HG03575 (cell line): ENCODE measurements at regions not wholly inside any gene's neighbourhood (a gene's known extent, or its start where the extent isn't known, plus 50 kb on each side); places are given as distances from the start of the nearest gene placed in this dataset.

Experiments used
- ATAC-seq: cut with Tn5 transposase; IDR thresholded peaks from one replicate; pipeline ENCODE4 v1.9.1; 2021; ENCODE audit not compliant: unreplicated experiment, insufficient number of reproducible peaks, low FRiP score; ENCODE audit errors: extremely low read depth

GRCh38 chr12:28866715-28867503 is 282.2 kb upstream of the FAR2 start:
- ATAC-seq: no peak

DNA sequence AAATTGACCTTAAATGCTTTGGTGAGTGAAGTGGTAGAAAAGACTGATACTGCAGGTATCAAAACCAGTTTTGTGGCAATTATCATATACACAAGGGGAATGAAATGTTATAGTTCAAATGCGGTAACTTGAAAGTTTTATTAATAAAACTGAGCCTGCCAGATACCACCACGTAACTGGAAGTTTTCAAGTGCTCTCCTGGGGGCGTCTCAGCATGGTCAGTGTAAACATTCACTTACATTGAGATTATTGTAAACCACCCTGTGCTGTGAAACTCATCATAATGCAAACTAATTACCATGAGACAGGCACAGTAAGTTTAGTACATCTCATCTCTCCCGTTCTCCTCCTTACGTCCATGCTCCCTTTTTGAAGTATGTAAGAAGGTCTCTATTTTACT is 280.7 kb upstream of the FAR2 start:
- ATAC-seq: no peak

- no peak for ATAC-seq
These were observed 279.9 kb upstream of the FAR2 start for GRCh38 chr12:28869197-28869596.

DNA sequence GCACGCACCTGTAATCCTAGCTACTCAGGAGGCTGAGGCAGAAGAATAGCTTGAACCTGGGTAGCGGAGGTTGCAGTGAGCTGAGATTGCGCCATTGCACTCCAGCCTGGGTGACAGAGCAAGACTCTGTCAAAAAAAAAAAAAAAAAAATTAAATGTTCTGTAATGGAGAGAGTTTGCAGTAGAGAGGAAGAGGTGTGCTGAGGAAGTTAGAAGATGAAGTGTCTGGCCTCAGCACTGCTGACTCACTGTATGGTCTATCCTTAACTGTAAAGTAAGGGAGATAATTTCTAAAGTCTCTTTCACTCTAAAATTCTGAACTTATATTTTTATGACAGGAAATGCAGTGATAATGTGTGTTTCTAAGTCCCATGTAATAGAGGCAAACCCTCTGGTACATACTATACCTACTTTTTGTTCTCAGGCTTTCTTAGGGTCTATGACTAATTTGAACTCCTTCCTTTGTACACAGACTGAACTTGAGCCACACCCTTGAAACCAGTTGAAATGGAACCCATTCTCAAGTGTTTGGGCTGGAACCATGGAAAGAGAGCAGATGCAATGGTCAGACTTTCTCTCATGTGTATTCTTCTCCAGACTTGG is 278.1 kb upstream of the FAR2 start:
- no peak for ATAC-seq

- no peak for ATAC-seq
These were observed 276.3 kb upstream of the FAR2 start for GRCh38 chr12:28872654-28873268.

GRCh38 chr12:28874758-28875157 is 274.3 kb upstream of the FAR2 start:
- no peak for ATAC-seq

- no peak for ATAC-seq
These were observed 272.8 kb upstream of the FAR2 start for GRCh38 chr12:28876196-28876798.

GRCh38 chr12:28877854-28878253 is 271.2 kb upstream of the FAR2 start:
- no peak for ATAC-seq

DNA sequence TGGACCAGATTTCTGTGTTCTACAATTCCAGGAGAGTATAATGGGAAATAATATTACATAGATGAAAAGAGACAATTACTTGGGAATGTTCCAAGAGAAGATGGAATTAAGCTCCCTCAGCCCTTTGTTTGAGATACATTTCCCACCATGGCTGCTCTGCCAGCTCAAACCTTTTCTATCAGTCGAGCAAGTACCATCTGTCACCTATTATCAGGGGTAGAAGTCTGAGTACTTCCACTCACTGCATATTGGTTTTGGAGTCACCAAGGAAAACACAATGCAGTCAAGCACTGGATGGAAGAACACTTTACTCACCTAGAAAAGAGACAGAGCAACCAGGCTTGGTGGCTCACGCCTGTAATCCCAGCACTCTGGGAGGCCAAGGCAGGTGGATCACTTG is 270.4 kb upstream of the FAR2 start:
- no peak for ATAC-seq

DNA sequence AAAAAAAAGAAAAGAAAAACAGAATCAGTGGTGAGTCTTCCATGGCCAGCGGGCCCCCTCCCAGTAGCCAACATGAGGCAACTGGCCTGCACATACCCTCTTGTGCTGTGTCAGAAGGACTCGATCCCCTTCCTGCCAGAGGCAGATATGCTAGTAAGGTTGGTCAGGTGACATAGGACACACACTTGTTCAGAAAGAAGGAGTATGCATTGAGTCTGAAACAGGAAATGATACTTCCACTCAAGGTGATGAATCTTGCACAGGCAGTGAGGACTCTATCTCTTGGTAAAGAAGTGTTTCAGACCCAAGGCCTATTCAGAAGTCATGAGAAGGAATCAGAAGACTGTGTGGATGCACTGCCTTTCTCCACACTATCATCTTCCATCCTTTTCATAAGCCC is 269.7 kb upstream of the FAR2 start:
- ATAC-seq: no peak

DNA sequence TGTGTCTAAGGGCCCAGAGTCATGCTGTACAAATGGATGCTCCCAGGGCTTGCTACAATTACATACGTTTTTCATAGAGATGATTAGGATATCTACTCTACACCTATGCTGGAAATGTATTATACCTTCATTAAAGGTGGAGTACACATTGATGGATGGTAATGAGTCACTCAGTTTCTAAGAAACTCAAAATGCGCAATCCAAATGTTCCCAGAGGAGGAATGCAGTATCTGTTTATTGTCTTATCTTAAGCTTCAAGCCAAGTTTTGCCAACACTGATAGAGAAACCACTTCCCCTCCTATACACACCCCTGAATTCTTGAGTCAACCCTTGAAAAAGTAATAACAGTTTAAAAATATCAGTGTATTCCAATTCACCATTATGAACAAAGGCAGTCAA is 266.6 kb upstream of the FAR2 start:
- ATAC-seq: no peak

- ATAC-seq: no peak
These were observed 265.6 kb upstream of the FAR2 start for GRCh38 chr12:28883406-28883997.

DNA sequence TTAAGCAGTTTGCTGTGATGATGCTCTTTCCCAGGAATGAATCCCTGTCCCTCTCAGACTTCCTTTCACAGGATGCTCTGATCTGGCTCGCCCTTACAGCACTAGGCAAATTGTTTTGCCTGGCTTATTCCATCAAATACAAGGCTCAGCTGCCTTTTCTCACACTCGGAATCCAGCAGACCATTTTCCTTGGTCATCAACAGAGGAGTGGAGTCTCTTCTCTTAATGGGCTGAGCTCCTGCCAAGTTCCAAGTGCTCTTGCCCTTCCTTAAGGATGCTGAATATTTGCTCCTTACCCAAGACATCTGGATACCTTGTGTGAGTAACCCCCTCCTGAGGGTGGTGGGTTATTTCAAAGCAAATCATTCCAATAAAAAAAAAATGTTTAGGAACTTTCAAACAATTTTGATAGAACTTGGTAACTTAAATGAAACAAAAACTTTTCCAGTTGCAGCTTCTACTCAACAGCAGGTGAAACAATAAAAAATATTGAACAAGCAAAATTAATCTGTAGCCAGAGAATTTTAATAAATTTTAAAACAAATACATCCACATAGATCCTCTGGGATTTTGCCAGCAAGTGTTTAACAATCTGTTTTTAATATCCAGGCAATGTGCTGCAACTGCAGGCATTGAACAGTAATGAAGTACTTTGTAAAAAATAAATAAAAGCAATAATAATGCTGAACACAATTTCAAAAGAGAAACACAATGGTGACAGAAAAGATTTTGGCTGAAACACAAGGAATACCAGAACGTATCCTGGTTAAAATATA is 264.0 kb upstream of the FAR2 start:
- ATAC-seq: no peak

GRCh38 chr12:28885928-28886327 is 263.1 kb upstream of the FAR2 start:
- no peak for ATAC-seq

- no peak for ATAC-seq
These were observed 261.6 kb upstream of the FAR2 start for GRCh38 chr12:28887461-28887990.

DNA sequence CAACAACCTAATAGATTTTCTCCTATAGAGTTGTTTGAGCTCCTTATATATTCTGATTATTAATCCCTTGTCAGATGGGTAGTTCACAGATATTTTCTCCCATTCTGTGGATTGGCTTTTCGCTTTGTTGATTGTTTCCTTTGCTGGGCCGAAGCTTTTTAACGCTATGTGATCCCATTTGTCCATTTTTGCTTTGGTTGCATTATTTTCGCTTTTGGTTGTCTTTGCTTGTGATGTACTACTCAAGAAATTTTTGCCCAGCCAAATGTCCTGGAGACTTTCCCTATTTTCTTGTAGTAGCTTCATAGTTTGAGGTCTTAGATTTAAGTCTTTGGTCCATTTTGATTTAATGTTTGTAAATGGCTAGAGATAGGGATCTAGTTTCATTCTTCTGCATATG is 258.4 kb upstream of the FAR2 start:
- no peak for ATAC-seq

DNA sequence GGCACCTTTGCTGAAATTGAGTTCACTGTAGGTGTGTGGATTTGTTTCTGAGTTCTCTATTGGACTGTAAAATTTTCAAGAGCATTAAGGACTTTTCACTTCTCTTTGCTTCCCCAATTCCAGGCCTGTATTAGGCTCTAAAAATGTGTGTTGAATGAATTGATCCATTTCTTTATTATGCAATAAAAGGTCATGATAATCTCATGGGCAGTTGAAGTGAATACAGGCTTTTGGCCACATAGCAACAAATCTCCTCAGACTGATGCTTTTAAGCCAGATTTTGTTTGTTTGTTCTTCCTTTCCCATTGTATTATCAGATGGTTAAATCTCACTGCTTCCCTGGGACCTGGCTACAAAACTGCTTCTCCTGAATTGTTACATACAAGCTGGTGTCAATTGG is 258.0 kb upstream of the FAR2 start:
- no peak for ATAC-seq

GRCh38 chr12:28893365-28893764 is 255.7 kb upstream of the FAR2 start:
- no peak for ATAC-seq

DNA sequence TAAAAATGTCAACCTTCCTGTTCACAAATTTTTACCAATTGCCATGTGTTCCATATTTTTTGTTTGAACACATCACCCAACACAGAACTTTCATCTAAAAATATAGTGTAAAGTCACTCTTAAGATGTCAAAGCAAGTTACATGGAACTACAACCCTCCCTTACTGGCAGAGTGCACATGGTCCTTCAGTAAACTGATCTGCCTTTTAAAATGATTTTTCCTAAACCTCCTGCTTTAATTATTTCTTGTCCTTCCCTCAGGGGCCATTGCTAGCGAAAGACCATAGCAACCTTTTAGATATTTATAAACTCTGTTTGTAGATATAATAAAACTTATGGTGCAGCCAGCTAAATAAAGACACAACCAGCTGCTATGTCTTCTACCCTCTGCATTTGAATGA is 255.2 kb upstream of the FAR2 start:
- no peak for ATAC-seq
